Keratinocyte (primary cell): ENCODE measurements at regions not wholly inside any gene's neighbourhood (a gene's known extent, or its start where the extent isn't known, plus 50 kb on each side); places are given as distances from the start of the nearest gene placed in this dataset.

Experiments used
- DNase-seq: peaks from one replicate; pipeline ENCODE4 v3.0.0-alpha.2; 2011; ENCODE audit warnings: low read depth, missing footprints, low spot score
- FAIRE-seq: peaks from 2 replicates; lab custom pipeline; 2011; peaks lifted over from hg19 to GRCh38; lab: Jason Lieb, UNC
- H2AFZ ChIP-seq: 2 replicates; pipeline ENCODE4 v1.6.0; 2012; ENCODE audit warnings: low read length, control low read depth, inconsistent platforms; ENCODE audit not compliant: control insufficient read depth
- H3K27ac ChIP-seq: 2 replicates; pipeline ENCODE4 v1.5.1; 2011; ENCODE audit warnings: low read length; ENCODE audit not compliant: control insufficient read depth, insufficient read depth
- H3K27me3 ChIP-seq: 3 replicates; pipeline ENCODE4 v1.6.0; 2011; ENCODE audit warnings: low read length; ENCODE audit not compliant: control insufficient read depth, insufficient read depth; ENCODE audit errors: extremely low read depth
- H3K36me3 ChIP-seq, 2 experiments: 2 replicates in 1 of 2; 3 replicates in 1 of 2; pipeline ENCODE4 v1.5.1; 2011; ENCODE audit warnings: low read length in 2 of 2, mild to moderate bottlenecking in 1 of 2; ENCODE audit not compliant: control insufficient read depth in 2 of 2, insufficient read depth in 2 of 2; ENCODE audit errors: extremely low read depth in 1 of 2
- H3K4me1 ChIP-seq: 3 replicates; pipeline ENCODE4 v1.5.1; 2011; ENCODE audit warnings: low read length; ENCODE audit not compliant: control insufficient read depth, insufficient read depth; ENCODE audit errors: extremely low read depth
- H3K4me2 ChIP-seq: 3 replicates; pipeline ENCODE4 v1.6.0; 2011; ENCODE audit warnings: low read depth, low read length; ENCODE audit not compliant: control insufficient read depth, insufficient read depth; ENCODE audit errors: extremely low read depth
- H3K4me3 ChIP-seq, 3 experiments: fragments of 200-600 bp in 1 of 3; sonication (generic) in 1 of 3; 2 replicates in 2 of 3; 3 replicates in 1 of 3; pipeline ENCODE4 v1.5.1; 2011 to 2016; ENCODE audit warnings: low read length in 3 of 3, mild to moderate bottlenecking in 3 of 3, control low read depth in 2 of 3, inconsistent platforms in 1 of 3, low read depth in 1 of 3, mixed read lengths in 1 of 3, mixed run types in 1 of 3, moderate library complexity in 1 of 3; ENCODE audit not compliant: control insufficient read depth in 2 of 3, insufficient read depth in 2 of 3; ENCODE audit errors: extremely low read depth in 1 of 3
- H3K79me2 ChIP-seq: 2 replicates; pipeline ENCODE4 v1.6.0; 2012; ENCODE audit warnings: low read length; ENCODE audit not compliant: control insufficient read depth, insufficient read depth
- H3K9ac ChIP-seq: 3 replicates; pipeline ENCODE4 v1.6.0; 2011; ENCODE audit warnings: low read length; ENCODE audit not compliant: control insufficient read depth, insufficient read depth; ENCODE audit errors: extremely low read depth
- H3K9me1 ChIP-seq: 3 replicates; pipeline ENCODE4 v1.6.0; 2011; ENCODE audit warnings: low read length; ENCODE audit not compliant: control insufficient read depth, insufficient read depth; ENCODE audit errors: extremely low read depth
- H3K9me3 ChIP-seq: 2 replicates; pipeline ENCODE4 v1.5.1; 2012; ENCODE audit warnings: low read depth, low read length; ENCODE audit not compliant: control insufficient read depth
- H4K20me1 ChIP-seq: 3 replicates; pipeline ENCODE4 v1.6.0; 2011; ENCODE audit warnings: low read length; ENCODE audit not compliant: control insufficient read depth, insufficient read depth; ENCODE audit errors: extremely low read depth
- EZH2 ChIP-seq: IDR thresholded peaks from one replicate; pipeline ENCODE4 v1.6.1; 2012; ENCODE audit warnings: inconsistent platforms, mild to moderate bottlenecking, low read length, moderate library complexity
- dilution Hi-C: fragments of 300-500 bp; cut with MboI; formaldehyde crosslinking; loops from one replicate; pipeline ENCODE4 v1.7.0; 2020; ENCODE audit warnings: low sequenced_read_pairs; ENCODE audit not compliant: extremely low pct_ligation_motif_present
- TF ChIP-seq, protein P1 (sequence below), 3 experiments: IDR thresholded peaks in 1 of 3; conservative IDR thresholded peaks in 1 of 3; optimal IDR thresholded peaks in 1 of 3; 2 replicates in 2 of 3; 3 replicates in 1 of 3; pipeline versions ENCODE3 to v1.5.1; 2011; ENCODE audit warnings: low read length in 3 of 3, mild to moderate bottlenecking in 3 of 3, moderate library complexity in 2 of 3, control low read depth in 1 of 3, inconsistent platforms in 1 of 3; ENCODE audit not compliant: insufficient read depth in 2 of 3; ENCODE audit errors: extremely low read depth in 1 of 3

DNA sequence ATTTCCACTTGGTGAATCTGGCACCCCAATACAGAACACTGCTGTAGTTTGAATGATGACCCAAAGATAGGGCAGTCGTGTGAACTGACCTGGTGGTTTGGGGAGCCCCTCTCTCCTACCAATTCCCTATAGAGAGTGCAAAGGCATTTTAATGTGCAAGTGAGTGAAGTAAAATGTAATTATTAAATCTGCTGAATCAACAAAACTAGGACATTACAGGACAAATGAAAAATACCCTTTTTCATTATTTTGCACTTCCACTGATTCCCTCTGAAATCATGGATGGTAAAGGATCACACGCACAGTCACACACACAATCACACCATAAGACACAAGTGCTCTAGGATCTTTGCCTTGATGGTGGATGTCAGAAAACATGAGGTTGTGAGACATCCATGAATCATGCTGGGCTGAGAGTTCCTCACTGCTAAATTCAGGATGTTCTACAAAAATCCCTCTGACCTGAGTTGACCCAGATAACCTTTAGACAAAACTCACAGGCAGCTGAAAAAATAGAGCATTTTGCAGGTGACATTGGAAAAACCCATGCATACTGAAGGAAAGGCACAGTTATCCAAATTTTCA lies 197.4 kb downstream of the FBXO15 start:
- no peaks in the 10 kb centered on the region for H3K4me1 ChIP-seq
- no peak overlapping the region for H3K4me3 ChIP-seq
- no peaks in the 10 kb centered on the region for H3K79me2 ChIP-seq
- dilution Hi-C loops: no loop called here
- H3K27ac ChIP-seq: no peak overlapping the region
- H3K9me3 ChIP-seq: no peaks in the 10 kb centered on the region
- no peaks in the 10 kb centered on the region for H3K27me3 ChIP-seq
- no peak overlapping the region for H3K4me2 ChIP-seq
- no peaks in the 10 kb centered on the region for H3K9me1 ChIP-seq
- no peak overlapping the region for H2AFZ ChIP-seq
- no peak overlapping the region for H3K9ac ChIP-seq
- no peaks in the 10 kb centered on the region for H3K36me3 ChIP-seq
- FAIRE-seq: no peak
- no peak for TF ChIP-seq EZH2
- TF ChIP-seq, protein P1, sequence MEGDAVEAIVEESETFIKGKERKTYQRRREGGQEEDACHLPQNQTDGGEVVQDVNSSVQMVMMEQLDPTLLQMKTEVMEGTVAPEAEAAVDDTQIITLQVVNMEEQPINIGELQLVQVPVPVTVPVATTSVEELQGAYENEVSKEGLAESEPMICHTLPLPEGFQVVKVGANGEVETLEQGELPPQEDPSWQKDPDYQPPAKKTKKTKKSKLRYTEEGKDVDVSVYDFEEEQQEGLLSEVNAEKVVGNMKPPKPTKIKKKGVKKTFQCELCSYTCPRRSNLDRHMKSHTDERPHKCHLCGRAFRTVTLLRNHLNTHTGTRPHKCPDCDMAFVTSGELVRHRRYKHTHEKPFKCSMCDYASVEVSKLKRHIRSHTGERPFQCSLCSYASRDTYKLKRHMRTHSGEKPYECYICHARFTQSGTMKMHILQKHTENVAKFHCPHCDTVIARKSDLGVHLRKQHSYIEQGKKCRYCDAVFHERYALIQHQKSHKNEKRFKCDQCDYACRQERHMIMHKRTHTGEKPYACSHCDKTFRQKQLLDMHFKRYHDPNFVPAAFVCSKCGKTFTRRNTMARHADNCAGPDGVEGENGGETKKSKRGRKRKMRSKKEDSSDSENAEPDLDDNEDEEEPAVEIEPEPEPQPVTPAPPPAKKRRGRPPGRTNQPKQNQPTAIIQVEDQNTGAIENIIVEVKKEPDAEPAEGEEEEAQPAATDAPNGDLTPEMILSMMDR (optimal IDR thresholded peaks at IDR 0.05 in 1 of 3, IDR thresholded peaks at IDR 0.05 in 1 of 3, conservative IDR thresholded peaks at IDR 0.05 in 1 of 3; ENCODE audit: extremely low read depth in 1 of 3, insufficient read depth in 2 of 3, low read length in 3 of 3): no peak
- no peaks in the 10 kb centered on the region for H4K20me1 ChIP-seq
- DNase-seq: no peak

DNA sequence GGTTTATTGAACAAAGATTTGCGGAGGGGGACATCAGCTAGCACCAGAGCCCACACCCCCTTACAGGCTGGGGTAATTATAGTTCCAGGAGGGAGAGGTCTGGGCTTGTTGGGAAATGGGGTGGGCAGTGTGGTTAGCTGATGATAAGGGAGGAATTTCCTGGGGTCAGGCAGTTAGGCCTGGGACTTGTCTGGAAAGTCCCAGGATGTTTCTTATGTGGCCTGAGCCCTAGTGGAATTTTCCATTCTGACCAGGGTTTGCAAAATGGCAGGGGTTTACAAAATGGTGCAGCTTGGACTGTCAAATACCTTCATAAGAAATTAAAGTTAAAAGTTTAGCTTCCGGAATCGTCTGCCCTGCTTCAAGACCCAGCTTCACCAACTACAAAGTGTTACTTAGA lies 199.1 kb downstream of the FBXO15 start:
- no peak for FAIRE-seq
- no peak for TF ChIP-seq EZH2
- TF ChIP-seq, protein P1 (optimal IDR thresholded peaks at IDR 0.05 in 1 of 3, IDR thresholded peaks at IDR 0.05 in 1 of 3, conservative IDR thresholded peaks at IDR 0.05 in 1 of 3; ENCODE audit: extremely low read depth in 1 of 3, insufficient read depth in 2 of 3, low read length in 3 of 3): no peak
- no peak for DNase-seq
- H4K20me1 ChIP-seq: no peaks in the 10 kb centered on the region
- no peak overlapping the region for H3K4me2 ChIP-seq
- H3K4me1 ChIP-seq: no peaks in the 10 kb centered on the region
- no peak overlapping the region for H3K27ac ChIP-seq
- H3K9me1 ChIP-seq: no peaks in the 10 kb centered on the region
- no peak overlapping the region for H3K4me3 ChIP-seq
- no peaks in the 10 kb centered on the region for H3K9me3 ChIP-seq
- H2AFZ ChIP-seq: no peak overlapping the region
- H3K9ac ChIP-seq: no peak overlapping the region
- H3K79me2 ChIP-seq: no peaks in the 10 kb centered on the region
- no peaks in the 10 kb centered on the region for H3K27me3 ChIP-seq
- dilution Hi-C loops: no loop called here
- H3K36me3 ChIP-seq: no peaks in the 10 kb centered on the region
